GM04504 (cell line): ENCODE measurements at regions not wholly inside any gene's neighbourhood (a gene's known extent, or its start where the extent isn't known, plus 50 kb on each side); places are given as distances from the start of the nearest gene placed in this dataset.

Experiments used
- DNase-seq: peaks from one replicate; pipeline ENCODE4 v3.0.0-alpha.2; 2012; ENCODE audit warnings: low read depth

GRCh38 chr11:64501500-64502427 lies 54.0 kb upstream of the SLC22A11 start:
- DNase-seq: no peak

GRCh38 chr11:64502634-64503033 lies 53.1 kb upstream of the SLC22A11 start:
- DNase-seq: no peak

DNA sequence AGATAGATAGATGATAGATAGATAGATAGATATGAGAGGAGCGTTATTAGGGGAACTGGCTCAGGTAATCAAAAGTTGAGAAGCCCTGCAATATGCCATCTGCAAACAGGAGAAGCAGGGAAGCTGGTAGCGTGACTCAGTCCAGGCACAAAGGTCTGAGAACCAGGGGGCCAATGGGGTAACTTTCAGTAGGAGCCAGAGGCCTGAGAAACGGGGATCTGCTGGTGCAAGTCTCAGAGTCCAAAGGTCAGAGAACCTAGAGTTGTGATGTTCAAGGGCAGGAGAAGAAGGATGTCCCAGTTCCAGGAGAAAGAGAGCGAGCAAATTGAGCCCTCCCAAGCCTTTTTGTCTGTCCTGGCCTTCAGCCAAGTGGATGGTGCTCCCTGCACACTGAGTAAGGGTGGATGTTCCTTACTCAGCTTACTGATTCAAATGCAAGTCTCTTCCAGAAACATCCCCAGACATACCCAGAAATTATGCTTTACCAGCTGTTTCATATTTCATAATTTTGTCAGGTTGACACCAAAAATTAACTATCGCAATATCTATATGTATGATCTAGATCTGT lies 52.5 kb upstream of the SLC22A11 start:
- DNase-seq: no peak

- no peak for DNase-seq
Observed at GRCh38 chr11:64504999-64505398, 50.7 kb upstream of the SLC22A11 start.
